ENCODE measurements at regions not wholly inside any gene's neighbourhood (a gene's known extent, or its start where the extent isn't known, plus 50 kb on each side); places are given as distances from the start of the nearest gene placed in this dataset.

GRCh38 chr3:22241110-22241509 lies 490.1 kb upstream of the ZNF385D start:
- TF ChIP-seq E2F4 (CRISPR knock-in tag; IDR thresholded peaks at IDR 0.05; ENCODE audit: borderline replicate concordance, low read depth) (no peak), JUN (CRISPR knock-in tag; IDR thresholded peaks at IDR 0.05) (no peak)

Measured in WTC11 (cell line).